UCSD-AML1 (cell line): ENCODE measurements at regions not wholly inside any gene's neighbourhood (a gene's known extent, or its start where the extent isn't known, plus 50 kb on each side); places are given as distances from the start of the nearest gene placed in this dataset.

Source experiments
- DNase-seq: peaks from one replicate; lab custom pipeline; 2025; ENCODE audit not compliant: unreplicated experiment; lab: John Stamatoyannopoulos, UW

GRCh38 chr12:115060477-115061168 lies 376.6 kb upstream of the TBX3 start:
- DNase-seq = no peak

- DNase-seq = no peak
Measured at GRCh38 chr12:115057445-115057844, 373.5 kb upstream of the TBX3 start.

GRCh38 chr12:115051378-115051777 lies 367.4 kb upstream of the TBX3 start:
- DNase-seq = no peak

DNA sequence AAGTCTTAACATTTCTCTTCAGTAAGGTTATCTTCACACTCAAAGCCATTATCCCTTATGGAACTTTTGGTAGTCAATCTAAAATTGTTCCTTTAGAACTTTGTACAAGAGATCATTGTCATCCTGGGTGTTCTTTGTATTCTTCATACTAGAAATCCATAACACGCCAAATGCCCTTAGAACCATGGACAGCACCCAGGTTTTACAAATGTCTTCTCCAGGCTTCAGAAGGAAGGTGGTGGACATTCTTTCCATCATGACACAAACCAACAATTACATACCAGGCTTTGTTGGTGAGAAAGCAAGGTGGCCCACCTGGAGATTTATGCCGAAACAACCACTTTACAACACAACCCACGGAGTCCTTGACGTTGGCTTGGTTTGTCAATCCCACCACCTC lies 365.6 kb upstream of the TBX3 start:
- DNase-seq = no peak

DNA sequence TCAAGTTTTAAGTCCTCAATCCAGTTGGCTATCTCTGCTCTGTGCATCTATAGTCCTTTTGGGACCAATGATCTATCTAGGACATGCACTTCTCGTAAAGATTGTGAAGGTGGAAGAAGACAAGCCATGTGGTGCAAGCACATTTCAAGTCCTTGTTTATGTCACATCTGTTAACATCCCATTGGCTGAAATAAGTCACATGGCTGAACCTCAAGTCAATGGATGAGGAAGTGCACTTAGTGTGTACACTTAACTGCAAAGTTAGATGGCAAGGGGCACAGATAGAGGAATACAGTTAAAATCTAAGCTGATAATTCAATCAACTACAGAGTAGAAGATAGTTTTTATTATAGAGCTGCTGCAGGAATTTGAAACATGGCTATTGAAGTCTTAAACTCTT lies 362.8 kb upstream of the TBX3 start:
- DNase-seq = no peak

GRCh38 chr12:115044073-115044472 lies 360.1 kb upstream of the TBX3 start:
- DNase-seq = no peak

- no peak for DNase-seq
Measured at GRCh38 chr12:115043079-115043478, 359.1 kb upstream of the TBX3 start.

GRCh38 chr12:115042341-115042740 lies 358.4 kb upstream of the TBX3 start:
- no peak for DNase-seq

DNA sequence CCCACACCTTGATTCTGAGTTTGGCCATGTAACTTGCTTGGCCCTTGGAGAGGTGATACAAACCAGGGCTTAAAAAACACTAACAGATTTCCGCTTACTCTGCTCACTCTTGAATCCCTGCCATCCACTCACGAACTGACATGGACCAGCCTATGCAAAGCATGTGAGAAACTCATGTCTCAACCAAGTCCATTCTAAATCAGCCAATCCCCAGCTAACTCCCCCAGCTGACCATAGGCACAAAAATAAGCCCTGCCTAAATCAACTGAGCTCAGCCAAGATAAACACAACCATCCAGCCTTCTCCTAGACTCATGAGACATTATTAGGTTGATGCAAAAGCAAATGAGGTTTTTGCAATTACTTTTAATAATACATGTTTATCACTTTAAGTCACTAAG lies 353.9 kb upstream of the TBX3 start:
- no peak for DNase-seq

DNA sequence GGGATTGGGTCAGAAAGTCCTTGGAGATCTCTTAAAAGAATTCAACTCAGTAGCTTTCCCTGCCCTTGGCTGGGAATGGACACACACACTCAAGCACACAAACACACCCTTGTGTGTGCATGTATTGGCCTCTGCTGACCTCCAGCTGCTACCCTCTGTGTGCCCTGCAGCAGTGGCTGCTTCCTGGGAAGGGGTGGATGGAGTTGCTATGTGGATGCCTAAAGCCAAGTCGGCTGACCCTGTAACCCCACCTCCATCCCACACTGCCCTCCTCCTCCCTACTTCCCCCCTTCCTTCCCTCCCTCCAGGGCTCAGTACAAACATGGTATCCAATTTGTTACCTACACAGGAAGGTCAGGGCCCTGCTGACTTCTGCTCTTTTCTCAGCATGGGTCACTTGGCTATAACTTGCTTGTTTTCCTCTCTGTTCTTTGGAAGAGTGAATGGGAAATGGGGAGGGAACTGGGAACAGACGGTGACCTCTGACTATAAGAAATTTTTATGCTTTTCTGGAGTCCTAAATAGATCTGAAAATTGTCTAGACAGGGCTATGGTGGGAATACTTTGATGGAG lies 351.6 kb upstream of the TBX3 start:
- DNase-seq = no peak

GRCh38 chr12:115032521-115032920 lies 348.5 kb upstream of the TBX3 start:
- no peak for DNase-seq

DNA sequence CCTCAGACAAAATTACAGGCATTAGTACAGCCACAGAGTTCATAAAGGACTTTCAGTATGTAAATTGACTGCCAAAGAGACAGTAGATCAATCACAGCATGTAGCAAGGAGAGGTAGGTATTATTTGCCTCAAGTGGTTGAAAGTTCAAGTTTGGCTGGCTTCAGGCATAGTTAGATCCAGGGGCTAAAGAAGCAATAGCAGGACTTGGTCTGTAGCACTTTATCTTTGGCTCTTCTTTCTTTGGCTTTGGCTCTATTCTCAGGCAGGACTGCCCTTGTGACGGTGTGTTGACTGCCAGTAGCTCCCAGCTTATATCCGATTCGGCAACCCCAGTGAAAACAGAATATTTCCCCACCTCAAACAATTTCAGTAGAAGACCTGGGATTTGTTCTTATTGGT lies 346.0 kb upstream of the TBX3 start:
- DNase-seq = no peak

DNA sequence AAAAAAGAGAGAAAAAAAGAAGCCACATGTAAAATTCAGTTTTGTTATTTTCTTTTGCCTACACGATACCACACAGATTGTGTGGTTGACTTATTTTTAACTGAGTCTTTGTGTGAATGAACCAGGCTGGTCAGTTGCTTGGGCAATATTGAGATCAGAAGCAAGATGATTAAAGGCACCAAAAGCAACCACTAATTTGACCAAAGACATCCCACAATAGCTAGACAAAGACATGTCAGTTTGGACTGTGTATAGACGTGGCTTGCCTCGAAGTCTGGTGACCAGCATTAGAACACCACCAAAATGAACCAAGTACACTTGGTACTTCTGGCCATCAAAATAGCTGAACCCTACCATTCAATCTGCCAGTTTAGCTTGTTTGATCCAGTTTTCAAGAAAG lies 340.6 kb upstream of the TBX3 start:
- DNase-seq = no peak

- no peak for DNase-seq
Measured at GRCh38 chr12:115023279-115024265, 339.6 kb upstream of the TBX3 start.

GRCh38 chr12:115020091-115020490 lies 336.1 kb upstream of the TBX3 start:
- DNase-seq = no peak

GRCh38 chr12:115017346-115017745 lies 333.4 kb upstream of the TBX3 start:
- DNase-seq = no peak

DNA sequence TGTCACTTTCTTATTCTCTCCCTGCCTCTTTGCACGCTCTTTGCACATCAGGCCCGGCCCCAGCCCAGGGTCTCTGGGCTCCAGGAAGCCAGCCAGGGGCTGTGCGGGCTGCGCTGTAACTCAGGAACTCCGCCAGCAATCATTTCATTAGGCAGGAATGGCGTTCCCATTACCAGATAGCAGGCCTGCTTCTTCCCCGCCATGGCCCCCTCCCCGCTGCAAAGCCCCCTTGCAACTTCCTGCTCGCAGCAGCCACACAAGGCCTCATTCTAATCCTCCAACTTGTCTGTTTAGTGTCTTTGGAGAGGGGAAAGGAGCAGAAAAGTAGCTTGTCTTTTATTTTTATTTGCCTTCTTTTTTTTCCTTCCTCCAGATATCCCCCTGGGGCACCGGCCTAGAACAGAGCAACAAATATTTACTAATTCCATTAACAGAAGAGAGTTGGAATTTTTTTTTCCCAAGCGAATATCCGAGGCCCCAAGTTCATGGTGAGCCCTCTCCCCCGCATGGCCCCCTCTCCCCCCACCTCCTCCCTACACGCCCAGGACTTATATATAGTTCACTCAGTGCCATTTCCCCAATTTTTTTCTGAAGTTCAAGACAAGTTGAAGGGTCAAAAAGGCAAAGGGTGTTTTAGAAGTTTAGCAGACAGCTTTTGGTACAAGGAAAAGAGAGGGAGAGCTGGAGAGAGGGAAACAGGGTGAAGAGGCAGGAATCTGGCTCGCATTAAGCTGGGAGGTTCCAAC lies 329.4 kb upstream of the TBX3 start:
- no peak for DNase-seq

DNA sequence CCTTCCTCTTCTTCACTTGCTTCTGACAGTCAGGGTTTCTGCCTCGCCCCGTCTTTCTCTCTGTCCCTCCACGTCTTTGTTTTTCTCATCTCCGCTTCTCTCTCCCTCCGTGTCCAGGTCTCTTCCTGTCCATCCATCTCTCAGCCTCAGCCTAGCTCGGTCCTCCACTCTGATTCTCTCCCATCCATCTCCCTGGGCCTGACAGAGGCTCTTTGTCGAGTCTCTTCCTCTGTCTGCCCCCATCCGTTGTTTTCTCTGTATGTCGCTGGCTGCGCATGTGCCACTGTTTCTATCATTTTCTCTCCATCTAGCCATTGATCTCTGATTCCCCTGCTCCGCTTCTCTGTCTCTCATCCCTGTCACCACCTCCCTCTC lies 328.9 kb upstream of the TBX3 start:
- no peak for DNase-seq

GRCh38 chr12:115011703-115012102 lies 327.7 kb upstream of the TBX3 start:
- no peak for DNase-seq

- no peak for DNase-seq
Measured at GRCh38 chr12:115010324-115010995, 326.5 kb upstream of the TBX3 start.

- DNase-seq = no peak
Measured at GRCh38 chr12:115008929-115009328, 325.0 kb upstream of the TBX3 start.
